Thyroid gland (tissue), 4 donors: ENCODE measurements at regions not wholly inside any gene's neighbourhood (a gene's known extent, or its start where the extent isn't known, plus 50 kb on each side); places are given as distances from the start of the nearest gene placed in this dataset.

Source experiments
- DNase-seq, 2 donors: peaks; one replicate each; pipeline ENCODE4 v3.0.0-alpha.2; 2019
- H3K27ac ChIP-seq, 3 donors: fragments of 200-600 bp; sonication (generic); 1 replicate in 2 of 3; 2 replicates in 1 of 3; pipeline ENCODE4 v1.5.1; 2016 to 2019; ENCODE audit warnings: mild to moderate bottlenecking in 1 of 3, moderate library complexity in 1 of 3
- H3K27me3 ChIP-seq: fragments of 200-600 bp; sonication (generic); one replicate; pipeline ENCODE4 v1.5.1; 2019
- H3K36me3 ChIP-seq, 2 donors: fragments of 200-600 bp; sonication (generic); one replicate each; pipeline ENCODE4 v1.5.1; 2016 to 2019
- H3K4me1 ChIP-seq, 2 donors: fragments of 200-600 bp; sonication (generic); one replicate each; pipeline ENCODE4 v1.5.1; 2017 to 2019
- H3K4me3 ChIP-seq, 3 donors: fragments of 200-600 bp; sonication (generic); replicated peaks in 1 of 3; 1 replicate in 2 of 3; 2 replicates in 1 of 3; pipeline ENCODE4 v1.5.1; 2016; ENCODE audit warnings: mild to moderate bottlenecking in 1 of 3
- H3K9me3 ChIP-seq: fragments of 200-600 bp; sonication (generic); one replicate; pipeline ENCODE4 v1.5.1; 2017
- POLR2A ChIP-seq, 2 donors: fragments of 450-650 bp; IDR thresholded peaks; one replicate each; pipeline ENCODE4 v1.6.1; 2017; ENCODE audit warnings: antibody characterized with exemption in 2 of 2, mild to moderate bottlenecking in 2 of 2, moderate library complexity in 1 of 2
- WGBS, 2 donors: methylation state at CpG; one replicate each; pipeline ENCODE4 v1.1.5; 2017; 5-methylcytosine and 5-hydroxymethylcytosine counted together
- intact Hi-C: fragments of 100-400 bp; cut with DNase I; formaldehyde crosslinking; loops from one replicate; pipeline ENCODE4 v1.15.1; 2023
- TF ChIP-seq, protein P1 (sequence below), 6 experiments: fragments of 200-600 bp in 3 of 6; fragments of 450-650 bp in 3 of 6; sonication (generic) in 3 of 6; IDR thresholded peaks; one replicate each; pipeline ENCODE4 v1.5.1; 2016 to 2019; ENCODE audit warnings: antibody characterized with exemption in 6 of 6, mild to moderate bottlenecking in 2 of 6, inconsistent platforms in 1 of 6, moderate library complexity in 1 of 6

DNA sequence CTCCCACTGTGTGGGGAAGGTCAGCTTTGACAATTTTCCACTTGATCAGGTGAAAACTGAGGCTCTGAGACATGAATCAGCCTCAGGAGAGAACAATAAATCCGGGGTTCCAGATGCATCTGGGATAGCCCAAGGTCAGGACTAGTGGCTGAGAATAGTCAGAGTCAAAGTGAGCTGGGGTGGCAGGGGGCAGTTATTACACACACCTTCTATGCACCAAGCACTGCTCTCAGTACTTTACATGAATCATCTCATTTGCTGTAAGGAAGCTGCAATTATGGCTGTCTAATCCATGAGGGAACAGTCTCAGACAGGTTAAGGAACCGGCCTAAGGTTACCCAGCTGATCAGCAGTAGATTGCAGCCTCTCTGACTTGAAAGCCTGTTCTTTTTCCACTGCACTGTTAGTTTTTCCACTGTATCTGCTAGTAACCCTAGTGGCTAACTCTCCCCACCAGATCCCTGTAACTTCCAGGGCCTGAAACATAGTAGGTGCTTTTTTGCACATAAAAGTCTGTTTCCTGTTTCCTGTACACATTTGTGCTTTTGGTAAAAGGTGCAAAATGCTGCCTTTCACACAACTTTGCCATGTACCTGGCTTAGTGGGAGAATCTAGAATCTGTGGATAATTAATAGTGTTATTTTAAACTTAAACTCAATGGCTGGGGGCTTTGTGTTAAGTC is 125.9 kb downstream of the EMX2 start:
- WGBS, 2 donors, result 66 to 87% methylated on average over 2 of the region's 2 CpGs
- H3K9me3 ChIP-seq, result no peaks in the 10 kb centered on the region
- H3K27ac ChIP-seq, result no peak overlapping the region
- no peaks in the 10 kb centered on the region for H3K27me3 ChIP-seq
- no peak for DNase-seq
- H3K36me3 ChIP-seq, result no peaks in the 10 kb centered on the region
- TF ChIP-seq, protein P1, sequence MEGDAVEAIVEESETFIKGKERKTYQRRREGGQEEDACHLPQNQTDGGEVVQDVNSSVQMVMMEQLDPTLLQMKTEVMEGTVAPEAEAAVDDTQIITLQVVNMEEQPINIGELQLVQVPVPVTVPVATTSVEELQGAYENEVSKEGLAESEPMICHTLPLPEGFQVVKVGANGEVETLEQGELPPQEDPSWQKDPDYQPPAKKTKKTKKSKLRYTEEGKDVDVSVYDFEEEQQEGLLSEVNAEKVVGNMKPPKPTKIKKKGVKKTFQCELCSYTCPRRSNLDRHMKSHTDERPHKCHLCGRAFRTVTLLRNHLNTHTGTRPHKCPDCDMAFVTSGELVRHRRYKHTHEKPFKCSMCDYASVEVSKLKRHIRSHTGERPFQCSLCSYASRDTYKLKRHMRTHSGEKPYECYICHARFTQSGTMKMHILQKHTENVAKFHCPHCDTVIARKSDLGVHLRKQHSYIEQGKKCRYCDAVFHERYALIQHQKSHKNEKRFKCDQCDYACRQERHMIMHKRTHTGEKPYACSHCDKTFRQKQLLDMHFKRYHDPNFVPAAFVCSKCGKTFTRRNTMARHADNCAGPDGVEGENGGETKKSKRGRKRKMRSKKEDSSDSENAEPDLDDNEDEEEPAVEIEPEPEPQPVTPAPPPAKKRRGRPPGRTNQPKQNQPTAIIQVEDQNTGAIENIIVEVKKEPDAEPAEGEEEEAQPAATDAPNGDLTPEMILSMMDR (IDR thresholded peaks at IDR 0.05), result no peak
- H3K4me3 ChIP-seq, result no peak overlapping the region
- intact Hi-C loops, result no loop called here
- no peaks in the 10 kb centered on the region for H3K4me1 ChIP-seq

- intact Hi-C loops, result no loop called here
Measured at GRCh38 chr10:117669122-117669521, 126.6 kb downstream of the EMX2 start.

GRCh38 chr10:117670116-117670904 is 127.8 kb downstream of the EMX2 start:
- H3K4me1 ChIP-seq, result no peaks in the 10 kb centered on the region
- WGBS, 2 donors, result 81 to 92% methylated on average over 7 of the region's 7 CpGs
- no peak for TF ChIP-seq POLR2A (IDR thresholded peaks at IDR 0.05)
- TF ChIP-seq, protein P1 (IDR thresholded peaks at IDR 0.05), result no peak

More at GRCh38 chr10:117669122-117669521, 126.6 kb downstream of the EMX2 start:
- no peak for DNase-seq
- no peaks in the 10 kb centered on the region for H3K9me3 ChIP-seq
- no peaks in the 10 kb centered on the region for H3K36me3 ChIP-seq
- no peak overlapping the region for H3K4me3 ChIP-seq
- 74 to 82% methylated on average over 6 of the region's 6 CpGs for WGBS, 2 donors
- no peaks in the 10 kb centered on the region for H3K4me1 ChIP-seq
- no peak overlapping the region for H3K27ac ChIP-seq
- no peak for TF ChIP-seq POLR2A (IDR thresholded peaks at IDR 0.05)
- TF ChIP-seq, protein P1 (IDR thresholded peaks at IDR 0.05), result no peak
- H3K27me3 ChIP-seq, result no peaks in the 10 kb centered on the region

DNA sequence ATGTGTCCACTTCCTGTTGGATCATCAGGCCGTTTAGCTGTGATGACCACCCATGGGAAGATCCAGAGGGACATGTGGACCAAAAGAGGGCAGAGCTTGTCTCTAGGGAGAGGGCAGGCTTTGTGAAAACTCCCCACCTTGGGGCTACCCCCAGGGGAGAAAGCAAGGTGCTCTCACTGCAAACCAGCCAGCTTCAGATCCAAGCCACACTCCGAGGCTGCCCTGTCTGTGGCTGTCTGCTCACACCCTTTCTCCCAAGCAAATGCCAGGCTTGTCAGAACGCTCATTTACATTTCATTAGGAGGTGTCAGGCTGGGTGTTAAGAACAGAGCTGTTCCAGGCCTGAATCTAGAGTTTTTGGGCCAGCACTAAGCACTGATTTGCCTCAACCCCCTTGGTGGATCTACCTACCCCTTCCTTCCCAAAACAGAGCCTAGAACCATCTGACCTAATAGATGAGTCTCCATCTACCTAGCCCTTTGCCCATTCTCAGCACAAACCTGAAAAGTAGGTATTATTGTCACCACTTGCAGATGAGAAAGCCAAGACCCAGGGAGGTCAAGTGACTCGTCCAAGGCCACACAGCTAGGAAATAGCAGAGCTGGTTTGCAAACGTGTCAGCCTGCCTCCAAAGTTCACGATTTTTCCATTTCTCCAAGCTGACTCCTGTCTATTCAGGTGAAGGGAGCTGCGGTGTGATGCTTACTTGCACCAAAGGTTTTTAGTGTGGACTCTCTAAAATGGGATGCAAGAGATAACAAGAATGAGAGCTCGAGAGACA is 130.9 kb downstream of the EMX2 start:
- no peak for TF ChIP-seq POLR2A (IDR thresholded peaks at IDR 0.05)
- Histone ChIP-seq H3K4me1 (no peaks in the 10 kb centered on the region), H3K9me3 (no peaks in the 10 kb centered on the region), H3K36me3 (no peaks in the 10 kb centered on the region), H3K27me3 (no peaks in the 10 kb centered on the region), H3K27ac (no peak overlapping the region), H3K4me3 (no peak overlapping the region)
- intact Hi-C loops, result no loop called here
- no peak for DNase-seq
- WGBS, 2 donors, result 85% methylated on average over 7 to 8 of the region's 8 CpGs

More at GRCh38 chr10:117670116-117670904, 127.8 kb downstream of the EMX2 start:
- Histone ChIP-seq H3K4me3 (no peak overlapping the region), H3K36me3 (no peaks in the 10 kb centered on the region), H3K27ac (no peak overlapping the region), H3K27me3 (no peaks in the 10 kb centered on the region), H3K9me3 (no peaks in the 10 kb centered on the region)
- DNase-seq, result no peak
- intact Hi-C loops, result no loop called here

DNA sequence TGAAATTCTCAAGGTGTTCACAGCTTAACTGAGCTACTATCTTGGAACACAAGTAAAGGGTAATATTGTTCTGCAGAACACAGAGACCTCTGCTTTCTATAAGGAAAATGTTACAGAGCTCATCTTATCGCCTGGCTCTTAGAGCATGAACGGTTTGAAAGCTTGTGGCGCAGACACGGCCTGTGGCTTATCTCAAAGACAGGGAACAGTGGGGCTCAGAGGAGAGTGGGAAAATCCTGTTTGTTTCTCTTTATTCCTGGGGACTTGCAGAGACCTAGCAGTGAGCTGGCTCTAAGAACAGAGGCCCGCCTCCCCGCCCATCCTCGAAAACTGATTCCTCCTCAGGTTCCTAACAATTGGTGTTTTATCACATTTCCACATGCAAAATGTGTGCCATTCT is 131.7 kb downstream of the EMX2 start:
- no peaks in the 10 kb centered on the region for H3K36me3 ChIP-seq
- no peak overlapping the region for H3K27ac ChIP-seq
- no peaks in the 10 kb centered on the region for H3K27me3 ChIP-seq
- no peaks in the 10 kb centered on the region for H3K9me3 ChIP-seq
- intact Hi-C loops, result no loop called here
- no peak overlapping the region for H3K4me3 ChIP-seq
- TF ChIP-seq, protein P1 (IDR thresholded peaks at IDR 0.05), result no peak
- no peak for TF ChIP-seq POLR2A (IDR thresholded peaks at IDR 0.05)
- H3K4me1 ChIP-seq, result no peaks in the 10 kb centered on the region
- WGBS, 2 donors, result 77 to 80% methylated on average over 7 of the region's 7 CpGs
- no peak for DNase-seq
